ENCODE measurements at regions not wholly inside any gene's neighbourhood (a gene's known extent, or its start where the extent isn't known, plus 50 kb on each side); places are given as distances from the start of the nearest gene placed in this dataset.

DNA sequence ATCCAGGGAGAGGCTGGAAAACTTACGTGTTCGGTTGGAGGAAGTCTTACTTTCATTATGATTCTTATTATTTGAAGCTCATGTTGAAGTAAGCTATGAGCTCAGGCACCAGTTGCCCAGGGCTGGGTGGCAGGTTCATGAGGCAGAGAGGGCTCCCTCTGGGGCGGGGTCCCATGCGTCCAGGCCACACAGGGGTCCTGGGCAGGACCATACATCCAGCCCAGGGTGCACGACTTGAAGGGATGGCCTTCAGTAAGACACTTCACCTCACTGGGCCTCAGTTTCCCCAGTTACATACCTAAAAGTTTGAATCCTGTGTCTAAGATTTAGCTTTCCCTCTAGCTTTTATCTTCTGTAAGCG is 107.3 kb upstream of the B3GAT1 start:
- in situ Hi-C loops (cut with HindIII; ENCODE audit: low pct_unique_long_range_greater_than_20kb, low sequenced_read_pairs): no loop called here
- peaks cover 8% of the 10 kb centered on the region; the same call in 1 of the 2 replicates for H3K27me3 ChIP-seq (ENCODE audit: control insufficient read depth, insufficient read depth, low read length)
- no peaks in the 10 kb centered on the region for H3K36me3 ChIP-seq (ENCODE audit: control insufficient read depth, insufficient read depth, low read length)
- ATAC-seq (no peak), DNase-seq (ENCODE audit: low read depth, low spot score) (no peak)
- ChIA-PET CTCF (no interaction called here), POLR2A (no interaction called here)
- TF ChIP-seq, protein P1, sequence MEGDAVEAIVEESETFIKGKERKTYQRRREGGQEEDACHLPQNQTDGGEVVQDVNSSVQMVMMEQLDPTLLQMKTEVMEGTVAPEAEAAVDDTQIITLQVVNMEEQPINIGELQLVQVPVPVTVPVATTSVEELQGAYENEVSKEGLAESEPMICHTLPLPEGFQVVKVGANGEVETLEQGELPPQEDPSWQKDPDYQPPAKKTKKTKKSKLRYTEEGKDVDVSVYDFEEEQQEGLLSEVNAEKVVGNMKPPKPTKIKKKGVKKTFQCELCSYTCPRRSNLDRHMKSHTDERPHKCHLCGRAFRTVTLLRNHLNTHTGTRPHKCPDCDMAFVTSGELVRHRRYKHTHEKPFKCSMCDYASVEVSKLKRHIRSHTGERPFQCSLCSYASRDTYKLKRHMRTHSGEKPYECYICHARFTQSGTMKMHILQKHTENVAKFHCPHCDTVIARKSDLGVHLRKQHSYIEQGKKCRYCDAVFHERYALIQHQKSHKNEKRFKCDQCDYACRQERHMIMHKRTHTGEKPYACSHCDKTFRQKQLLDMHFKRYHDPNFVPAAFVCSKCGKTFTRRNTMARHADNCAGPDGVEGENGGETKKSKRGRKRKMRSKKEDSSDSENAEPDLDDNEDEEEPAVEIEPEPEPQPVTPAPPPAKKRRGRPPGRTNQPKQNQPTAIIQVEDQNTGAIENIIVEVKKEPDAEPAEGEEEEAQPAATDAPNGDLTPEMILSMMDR (IDR thresholded peaks at IDR 0.05): no peak
- TF ChIP-seq TCF7L2 (IDR thresholded peaks at IDR 0.05; ENCODE audit: low read depth, low read length): no peak
- TF ChIP-seq SIN3A (IDR thresholded peaks at IDR 0.05; ENCODE audit: borderline replicate concordance, insufficient read depth, low read depth, low read length): no peak
- TF ChIP-seq, protein P2, sequence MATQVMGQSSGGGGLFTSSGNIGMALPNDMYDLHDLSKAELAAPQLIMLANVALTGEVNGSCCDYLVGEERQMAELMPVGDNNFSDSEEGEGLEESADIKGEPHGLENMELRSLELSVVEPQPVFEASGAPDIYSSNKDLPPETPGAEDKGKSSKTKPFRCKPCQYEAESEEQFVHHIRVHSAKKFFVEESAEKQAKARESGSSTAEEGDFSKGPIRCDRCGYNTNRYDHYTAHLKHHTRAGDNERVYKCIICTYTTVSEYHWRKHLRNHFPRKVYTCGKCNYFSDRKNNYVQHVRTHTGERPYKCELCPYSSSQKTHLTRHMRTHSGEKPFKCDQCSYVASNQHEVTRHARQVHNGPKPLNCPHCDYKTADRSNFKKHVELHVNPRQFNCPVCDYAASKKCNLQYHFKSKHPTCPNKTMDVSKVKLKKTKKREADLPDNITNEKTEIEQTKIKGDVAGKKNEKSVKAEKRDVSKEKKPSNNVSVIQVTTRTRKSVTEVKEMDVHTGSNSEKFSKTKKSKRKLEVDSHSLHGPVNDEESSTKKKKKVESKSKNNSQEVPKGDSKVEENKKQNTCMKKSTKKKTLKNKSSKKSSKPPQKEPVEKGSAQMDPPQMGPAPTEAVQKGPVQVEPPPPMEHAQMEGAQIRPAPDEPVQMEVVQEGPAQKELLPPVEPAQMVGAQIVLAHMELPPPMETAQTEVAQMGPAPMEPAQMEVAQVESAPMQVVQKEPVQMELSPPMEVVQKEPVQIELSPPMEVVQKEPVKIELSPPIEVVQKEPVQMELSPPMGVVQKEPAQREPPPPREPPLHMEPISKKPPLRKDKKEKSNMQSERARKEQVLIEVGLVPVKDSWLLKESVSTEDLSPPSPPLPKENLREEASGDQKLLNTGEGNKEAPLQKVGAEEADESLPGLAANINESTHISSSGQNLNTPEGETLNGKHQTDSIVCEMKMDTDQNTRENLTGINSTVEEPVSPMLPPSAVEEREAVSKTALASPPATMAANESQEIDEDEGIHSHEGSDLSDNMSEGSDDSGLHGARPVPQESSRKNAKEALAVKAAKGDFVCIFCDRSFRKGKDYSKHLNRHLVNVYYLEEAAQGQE (IDR thresholded peaks at IDR 0.05; ENCODE audit: insufficient read depth in 1 of 2, low read depth in 2 of 2, low read length in 1 of 2): no peak
- TF ChIP-seq POLR2AphosphoS5 (IDR thresholded peaks at IDR 0.05; ENCODE audit: low read depth, low read length): no peak
- intact Hi-C loops (cut with micrococcal nuclease; ENCODE audit: unreplicated experiment): no loop called here
- BruUV-seq (replicated peaks): no TSS peak
- H3K4me3 ChIP-seq (ENCODE audit: low read depth in 2 of 2, low read length in 2 of 2): no peak overlapping the region
- H3K27ac ChIP-seq (ENCODE audit: low read length): no peak overlapping the region
- H3K4me1 ChIP-seq (ENCODE audit: control insufficient read depth, insufficient read depth, low read length): no peaks in the 10 kb centered on the region
- H3K9me3 ChIP-seq (ENCODE audit: control insufficient read depth, insufficient read depth, low read depth, low read length): no peaks in the 10 kb centered on the region

DNA sequence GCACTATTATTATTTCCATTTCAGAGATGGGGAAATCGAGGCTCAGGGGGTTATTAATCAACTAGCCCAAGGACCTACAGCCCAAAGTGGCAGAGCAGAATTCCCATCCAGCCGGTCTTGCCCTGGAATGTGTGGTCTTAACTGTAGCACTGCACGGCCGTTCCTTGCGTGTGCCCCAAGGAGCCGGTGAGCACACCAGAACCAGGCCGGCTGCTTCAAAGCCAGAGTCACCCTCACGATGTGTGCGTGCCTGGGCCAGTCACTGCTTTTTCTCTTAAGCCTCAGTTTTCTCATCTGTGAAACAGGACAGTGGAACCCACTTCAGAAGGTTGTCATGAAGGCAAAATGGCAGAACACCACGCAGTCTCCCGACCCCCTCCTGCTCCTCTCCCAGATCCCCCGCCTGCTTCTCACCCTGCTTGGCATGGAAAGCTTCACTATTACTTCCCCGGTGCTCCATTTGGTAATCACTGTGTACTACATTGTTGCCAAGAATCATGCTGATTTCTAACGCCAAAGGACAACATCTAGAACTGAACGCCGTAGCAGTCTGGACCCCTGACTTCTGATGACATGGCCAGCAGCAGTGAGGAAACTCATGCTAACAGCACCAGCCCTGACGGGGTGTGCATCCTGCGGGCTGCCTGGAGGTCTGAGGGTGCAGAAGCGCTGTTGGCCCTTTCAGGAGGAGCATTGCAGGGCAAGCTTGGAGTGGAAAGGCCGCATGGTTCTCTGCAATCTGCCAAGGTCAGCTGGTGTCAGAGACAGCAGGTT is 106.8 kb upstream of the B3GAT1 start:
- H3K36me3 ChIP-seq (ENCODE audit: control insufficient read depth, insufficient read depth, low read length): no peaks in the 10 kb centered on the region
- intact Hi-C loops (cut with micrococcal nuclease; ENCODE audit: unreplicated experiment) (no loop called here), in situ Hi-C loops (cut with HindIII; ENCODE audit: low pct_unique_long_range_greater_than_20kb, low sequenced_read_pairs) (no loop called here)
- TF ChIP-seq POLR2AphosphoS5 (IDR thresholded peaks at IDR 0.05; ENCODE audit: low read depth, low read length) (no peak), SIN3A (IDR thresholded peaks at IDR 0.05; ENCODE audit: borderline replicate concordance, insufficient read depth, low read depth, low read length) (no peak), TCF7L2 (IDR thresholded peaks at IDR 0.05; ENCODE audit: low read depth, low read length) (no peak)
- TF ChIP-seq, protein P2 (IDR thresholded peaks at IDR 0.05; ENCODE audit: insufficient read depth in 1 of 2, low read depth in 2 of 2, low read length in 1 of 2): no peak
- TF ChIP-seq, protein P1 (IDR thresholded peaks at IDR 0.05): no peak
- H3K9me3 ChIP-seq (ENCODE audit: control insufficient read depth, insufficient read depth, low read depth, low read length): no peaks in the 10 kb centered on the region
- no peaks in the 10 kb centered on the region for H3K4me1 ChIP-seq (ENCODE audit: control insufficient read depth, insufficient read depth, low read length)
- no peak overlapping the region for H3K4me3 ChIP-seq (ENCODE audit: low read depth in 2 of 2, low read length in 2 of 2)
- H3K27me3 ChIP-seq (ENCODE audit: control insufficient read depth, insufficient read depth, low read length): peaks cover 11% of the 10 kb centered on the region; the same call in 1 of the 2 replicates
- H3K27ac ChIP-seq (ENCODE audit: low read length): no peak overlapping the region
- BruUV-seq (replicated peaks): no TSS peak
- ATAC-seq (no peak), DNase-seq (ENCODE audit: low read depth, low spot score) (no peak)
- CTCF ChIA-PET: no interaction called here
- POLR2A ChIA-PET: no interaction called here

Data from Panc1 (cell line).